H1 (cell line): ENCODE measurements at regions not wholly inside any gene's neighbourhood (a gene's known extent, or its start where the extent isn't known, plus 50 kb on each side); places are given as distances from the start of the nearest gene placed in this dataset.

Experiments used
- CTCF ChIA-PET: fragments of 300-600 bp; sonication (Branson Sonifier 250); formaldehyde crosslinking; loops from one replicate; lab custom pipeline; 2021; ENCODE audit not compliant: partially characterized antibody; lab: Charles Lee
- POLR2A ChIA-PET: fragments of 300-600 bp; sonication (Branson Sonifier 250); formaldehyde crosslinking; loops from one replicate; lab custom pipeline; 2021; ENCODE audit warnings: inconsistent platforms; ENCODE audit not compliant: partially characterized antibody; lab: Charles Lee
- DNase-seq, 2 experiments: peaks; one replicate each; pipeline versions ENCODE4 v3.0.0 to v3.0.0-alpha.2; 2010 to 2022; ENCODE audit warnings: low spot score in 2 of 2, low read depth in 1 of 2, mixed read lengths in 1 of 2
- FAIRE-seq: peaks from 2 replicates; lab custom pipeline; 2011; peaks lifted over from hg19 to GRCh38; lab: Jason Lieb, UNC
- H2AFZ ChIP-seq: 2 replicates; pipeline ENCODE4 v1.8.1; 2012; ENCODE audit warnings: low read length, inconsistent platforms
- H2AK5ac ChIP-seq: 2 replicates; pipeline ENCODE4 v1.6.1; 2013; ENCODE audit warnings: low read depth, low read length
- H2BK120ac ChIP-seq: replicated peaks from 2 replicates; pipeline ENCODE3; 2013; ENCODE audit warnings: low read depth, low read length, inconsistent platforms
- H2BK12ac ChIP-seq: 2 replicates; pipeline ENCODE4 v1.6.1; 2013; ENCODE audit warnings: low read depth, low read length
- H2BK15ac ChIP-seq: 2 replicates; pipeline ENCODE4 v1.6.1; 2013; ENCODE audit warnings: low read length
- H2BK20ac ChIP-seq: 2 replicates; pipeline ENCODE4 v1.6.1; 2013; ENCODE audit warnings: low read length
- H2BK5ac ChIP-seq: 2 replicates; pipeline ENCODE4 v1.6.1; 2013; ENCODE audit warnings: low read depth, low read length
- H3K14ac ChIP-seq: 2 replicates; pipeline ENCODE4 v1.6.1; 2013; ENCODE audit warnings: inconsistent platforms; ENCODE audit not compliant: insufficient read length
- H3K18ac ChIP-seq: 2 replicates; pipeline ENCODE4 v1.6.1; 2013; ENCODE audit warnings: low read length; ENCODE audit errors: extremely low read depth
- H3K23ac ChIP-seq: 2 replicates; pipeline ENCODE4 v1.6.1; 2013; ENCODE audit warnings: inconsistent platforms; ENCODE audit not compliant: insufficient read length
- H3K23me2 ChIP-seq: 2 replicates; pipeline ENCODE4 v1.6.1; 2013; ENCODE audit warnings: low read depth, low read length
- H3K27ac ChIP-seq: 2 replicates; pipeline ENCODE4 v1.6.1; 2011; ENCODE audit warnings: low read depth, low read length, inconsistent platforms
- H3K27me3 ChIP-seq, 4 experiments: replicated peaks in 1 of 4; 1 replicate in 1 of 4; 2 replicates in 3 of 4; pipeline versions ENCODE4 v1.6.1 to v1.8.1; 2011 to 2013; ENCODE audit warnings: low read length in 3 of 4, mild to moderate bottlenecking in 3 of 4, inconsistent platforms in 2 of 4, mixed read lengths in 2 of 4, moderate library complexity in 1 of 4; ENCODE audit not compliant: control insufficient read depth in 3 of 4, insufficient read depth in 3 of 4; ENCODE audit errors: extremely low read depth in 1 of 4
- H3K36me3 ChIP-seq, 4 experiments: 2 replicates each; pipeline versions ENCODE4 v1.6.1 to v1.8.1; 2011 to 2013; ENCODE audit warnings: mild to moderate bottlenecking in 4 of 4, low read length in 3 of 4, moderate library complexity in 2 of 4, control low read depth in 1 of 4, inconsistent platforms in 1 of 4; ENCODE audit not compliant: insufficient read depth in 4 of 4, control insufficient read depth in 2 of 4
- H3K4ac ChIP-seq: replicated peaks from 2 replicates; pipeline ENCODE3; 2013; ENCODE audit warnings: low read length, low read depth, mixed read lengths, inconsistent platforms; ENCODE audit not compliant: insufficient read length
- H3K4me1 ChIP-seq, 4 experiments: replicated peaks in 1 of 4; 1 replicate in 1 of 4; 2 replicates in 3 of 4; pipeline versions ENCODE4 v1.6.1 to v1.8.1; 2011 to 2013; ENCODE audit warnings: low read length in 3 of 4, inconsistent platforms in 2 of 4, mixed read lengths in 1 of 4; ENCODE audit not compliant: insufficient read depth in 4 of 4, control insufficient read depth in 3 of 4
- H3K4me2 ChIP-seq, 2 experiments: 2 replicates each; pipeline versions ENCODE4 v1.6.1 to v1.8.1; 2011 to 2013; ENCODE audit warnings: low read depth in 2 of 2, low read length in 2 of 2, control low read depth in 1 of 2, inconsistent platforms in 1 of 2, mild to moderate bottlenecking in 1 of 2; ENCODE audit not compliant: insufficient read depth in 1 of 2
- H3K4me3 ChIP-seq, 4 experiments: fragments of 200-600, 300-600 bp in 1 of 4; sonication (generic), shearing (Covaris generic), sonication (Bioruptor Twin) in 1 of 4; 2 replicates each; pipeline versions ENCODE4 v1.5.1 to v1.8.1; 2011 to 2016; ENCODE audit warnings: low read length in 4 of 4, low read depth in 3 of 4, control low read depth in 2 of 4, inconsistent platforms in 2 of 4, mild to moderate bottlenecking in 2 of 4, mixed read lengths in 1 of 4, moderate library complexity in 1 of 4; ENCODE audit not compliant: insufficient read depth in 2 of 4; ENCODE audit errors: extremely low read depth in 1 of 4
- H3K56ac ChIP-seq: replicated peaks from 2 replicates; pipeline ENCODE3; 2013; ENCODE audit warnings: low read depth, mild to moderate bottlenecking, mixed read lengths, low read length, inconsistent platforms; ENCODE audit not compliant: insufficient read length
- H3K79me1 ChIP-seq: 2 replicates; pipeline ENCODE4 v1.6.1; 2013; ENCODE audit warnings: low read depth, low read length, control low read depth
- H3K79me2 ChIP-seq, 2 experiments: 2 replicates each; pipeline versions ENCODE4 v1.6.1 to v1.8.1; 2012 to 2013; ENCODE audit warnings: low read length in 2 of 2, mild to moderate bottlenecking in 2 of 2, inconsistent platforms in 1 of 2; ENCODE audit not compliant: insufficient read depth in 2 of 2, control insufficient read depth in 1 of 2
- H3K9ac ChIP-seq, 4 experiments: replicated peaks in 1 of 4; 1 replicate in 1 of 4; 2 replicates in 3 of 4; pipeline versions ENCODE4 v1.6.1 to v1.8.1; 2011 to 2013; ENCODE audit warnings: low read depth in 3 of 4, low read length in 3 of 4, control low read depth in 2 of 4, mild to moderate bottlenecking in 2 of 4, moderate library complexity in 2 of 4, inconsistent platforms in 1 of 4; ENCODE audit errors: extremely low read depth in 1 of 4
- H3K9me3 ChIP-seq, 2 experiments: 2 replicates each; pipeline versions ENCODE4 v1.6.1 to v1.8.1; 2012 to 2013; ENCODE audit warnings: mild to moderate bottlenecking in 2 of 2, moderate library complexity in 2 of 2, control low read depth in 1 of 2, inconsistent platforms in 1 of 2, low read depth in 1 of 2, low read length in 1 of 2, mixed read lengths in 1 of 2; ENCODE audit not compliant: insufficient read depth in 2 of 2
- H4K20me1 ChIP-seq, 2 experiments: replicated peaks in 1 of 2; 2 replicates each; pipeline versions ENCODE3 to v1.8.1; 2011 to 2013; ENCODE audit warnings: inconsistent platforms in 2 of 2, low read length in 2 of 2, mild to moderate bottlenecking in 1 of 2; ENCODE audit not compliant: insufficient read depth in 2 of 2, control insufficient read depth in 1 of 2
- H4K5ac ChIP-seq: 2 replicates; pipeline ENCODE4 v1.6.1; 2013; ENCODE audit warnings: low read length, low read depth, mixed read lengths, inconsistent platforms; ENCODE audit not compliant: insufficient read length
- H4K8ac ChIP-seq: 2 replicates; pipeline ENCODE4 v1.8.0; 2013; ENCODE audit warnings: mild to moderate bottlenecking, moderate library complexity, low read length, inconsistent platforms; ENCODE audit not compliant: insufficient read depth; ENCODE audit errors: extremely low read depth
- H4K91ac ChIP-seq: replicated peaks from 2 replicates; pipeline ENCODE3; 2013; ENCODE audit warnings: low read length, mixed read lengths, inconsistent platforms; ENCODE audit not compliant: insufficient read length
- EGR1 ChIP-seq: IDR thresholded peaks from 2 replicates; pipeline ENCODE4 v1.6.1; 2011; ENCODE audit warnings: low read depth, low read length, borderline replicate concordance
- EZH2 ChIP-seq: fragments of 200-600 bp; sonication (generic); IDR thresholded peaks from 2 replicates; pipeline ENCODE4 v1.7.1; 2012; ENCODE audit warnings: low read depth, mild to moderate bottlenecking, moderate library complexity, low read length, inconsistent platforms; ENCODE audit not compliant: severe bottlenecking
- KDM4A ChIP-seq: IDR thresholded peaks from one replicate; pipeline ENCODE4 v1.7.1; 2012; ENCODE audit warnings: low read depth, mild to moderate bottlenecking, moderate library complexity, low read length, inconsistent platforms; ENCODE audit not compliant: severe bottlenecking
- NRF1 ChIP-seq: IDR thresholded peaks from 2 replicates; pipeline ENCODE4 v1.6.1; 2011; ENCODE audit warnings: mild to moderate bottlenecking, low read depth, low read length, improper control_type of control experiment
- POLR2AphosphoS5 ChIP-seq: IDR thresholded peaks from 2 replicates; pipeline ENCODE4 v1.6.1; 2011; ENCODE audit warnings: low read depth, low read length
- SIN3A ChIP-seq, 2 experiments: IDR thresholded peaks in 1 of 2; conservative IDR thresholded peaks in 1 of 2; 2 replicates each; pipeline ENCODE4 v1.6.1; 2011 to 2012; ENCODE audit warnings: low read length in 2 of 2, improper control_type of control experiment in 1 of 2, low read depth in 1 of 2, mild to moderate bottlenecking in 1 of 2
- SP4 ChIP-seq: IDR thresholded peaks from 2 replicates; pipeline ENCODE4 v1.6.1; 2012; ENCODE audit warnings: low read length, inconsistent platforms
- YY1 ChIP-seq: IDR thresholded peaks from 2 replicates; pipeline ENCODE4 v1.6.1; 2011; ENCODE audit warnings: low read depth, mild to moderate bottlenecking, low read length
- WGBS, 2 experiments: shearing (Covaris generic) in 1 of 2; methylation state at CpG; one replicate each; pipeline versions ENCODE4 v1.1.6 to v1.1.7; 2013 to 2015; ENCODE audit warnings: low lambda C conversion rate in 2 of 2, mixed read lengths in 2 of 2, inconsistent platforms in 1 of 2, low coverage in 1 of 2, missing lambda C conversion rate in 1 of 2; ENCODE audit not compliant: insufficient replicate concordance in 2 of 2, insufficient coverage in 1 of 2, insufficient read length in 1 of 2; ENCODE audit errors: extremely low coverage in 1 of 2, missing lambda C conversion rate in 1 of 2; 5-methylcytosine and 5-hydroxymethylcytosine counted together

GRCh38 chr1:212207118-212207517 is 78.1 kb upstream of the PPP2R5A start:
- TF ChIP-seq SP4 (no peak), YY1 (no peak), NRF1 (no peak), POLR2AphosphoS5 (no peak), EZH2 (no peak), SIN3A (conservative IDR thresholded peaks at IDR 0.05 in 1 of 2, IDR thresholded peaks at IDR 0.05 in 1 of 2; ENCODE audit: low read depth in 1 of 2, low read length in 2 of 2) (no peak), EGR1 (no peak), KDM4A (no peak)

More at GRCh38 chr1:212207118-212207517, 78.1 kb upstream of the PPP2R5A start:
- Histone ChIP-seq H4K91ac (no peak overlapping the region), H3K9ac (no peak overlapping the region), H2BK12ac (no peak overlapping the region), H2BK20ac (no peak overlapping the region), H2AFZ (no peak overlapping the region), H3K23me2 (no peaks in the 10 kb centered on the region), H4K20me1 (no peaks in the 10 kb centered on the region), H3K4me3 (no peak overlapping the region), H3K23ac (no peak overlapping the region), H4K5ac (no peak overlapping the region), H3K4me2 (no peak overlapping the region), H3K27ac (no peak overlapping the region), H3K18ac (no peak overlapping the region), H3K14ac (no peak overlapping the region), H2BK5ac (no peak overlapping the region), H3K9me3 (no peaks in the 10 kb centered on the region), H3K56ac (no peak overlapping the region), H4K8ac (no peak overlapping the region), H2AK5ac (no peak overlapping the region), H2BK15ac (no peak overlapping the region), H2BK120ac (no peak overlapping the region), H3K36me3 (no peaks in the 10 kb centered on the region), H3K4me1 (no peaks in the 10 kb centered on the region), H3K79me1 (no peaks in the 10 kb centered on the region), H3K27me3 (no peaks in the 10 kb centered on the region), H3K4ac (no peak overlapping the region), H3K79me2 (no peaks in the 10 kb centered on the region)
- ChIA-PET CTCF (no interaction called here), POLR2A (no interaction called here)
- no peak for DNase-seq
- FAIRE-seq, result no peak
- 77% methylated on average over 5 of the region's 6 CpGs; no CpG with 5 or more reads in 1 of the 2 experiments for WGBS, 2 experiments
